Activated naive CD4-positive, alpha-beta T cell treated with anti-CD3 and anti-CD28 coated beads, Interleukin-2, amount 50 U/mL, for 16 hours (primary cell): ENCODE measurements at regions not wholly inside any gene's neighbourhood (a gene's known extent, or its start where the extent isn't known, plus 50 kb on each side); places are given as distances from the start of the nearest gene placed in this dataset.

Experiments used
- DNase-seq: peaks from one replicate; pipeline ENCODE4 v3.0.0-alpha.2; 2020

GRCh38 chr9:14960881-14961280 lies 50.7 kb upstream of the FREM1 start:
- no peak for DNase-seq
